HepG2 (cell line): ENCODE measurements at regions not wholly inside any gene's neighbourhood (a gene's known extent, or its start where the extent isn't known, plus 50 kb on each side); places are given as distances from the start of the nearest gene placed in this dataset.

Experiments
- ATAC-seq: fragments of 200-7000 bp; cut with Tn5 transposase; 3 replicates; pipeline ENCODE4 v1.9.1; 2020; ENCODE audit warnings: mild to moderate bottlenecking, moderate library complexity
- BruUV-seq: library from RNA; stranded (reverse); fragments of 400-500 nt; replicated peaks from 2 replicates; lab custom pipeline; 2021; lab: Mats Ljungman, UMichigan
- CTCF ChIA-PET: fragments of 300-600 bp; formaldehyde crosslinking; extraction: SDS; loops from one replicate; lab custom pipeline; 2021; ENCODE audit warnings: low total read pairs, inconsistent platforms, low intra/inter-chr PET ratio; lab: Yijun Ruan, JAX
- POLR2A ChIA-PET: fragments of 350-600 bp; sonication (Branson Sonifier 250); formaldehyde crosslinking; loops from one replicate; lab custom pipeline; 2020; ENCODE audit warnings: antibody characterized with exemption, inconsistent platforms; lab: Yijun Ruan, JAX
- DNase-seq: peaks from one replicate; pipeline ENCODE4 v3.0.0-alpha.2; 2015; ENCODE audit warnings: low spot score
- FAIRE-seq: peaks from 3 replicates; lab custom pipeline; 2011; peaks lifted over from hg19 to GRCh38; lab: Jason Lieb, UNC
- H2AFZ ChIP-seq: one replicate; pipeline ENCODE4 v1.6.1; 2011; ENCODE audit warnings: low read length, inconsistent platforms
- H3K27ac ChIP-seq: fragments of 300-600 bp; 3 replicates; pipeline ENCODE4 v1.8.0; 2011; ENCODE audit warnings: mixed run types, mild to moderate bottlenecking, mixed read lengths, low read length, inconsistent platforms; ENCODE audit not compliant: insufficient read depth; ENCODE audit errors: extremely low read length
- H3K27me3 ChIP-seq, 2 experiments: fragments of 200-600 bp in 1 of 2; 2 replicates in 1 of 2; 3 replicates in 1 of 2; pipeline versions ENCODE4 v1.6.0 to v1.8.0; 2011; ENCODE audit warnings: low read length in 2 of 2, mild to moderate bottlenecking in 2 of 2, moderate library complexity in 2 of 2, inconsistent platforms in 1 of 2; ENCODE audit not compliant: insufficient read depth in 2 of 2, control insufficient read depth in 1 of 2
- H3K36me3 ChIP-seq, 2 experiments: fragments of 200-600 bp in 1 of 2; replicated peaks in 1 of 2; 2 replicates in 1 of 2; 3 replicates in 1 of 2; pipeline versions ENCODE4 v1.5.1 to v1.8.0; 2011; ENCODE audit warnings: low read length in 2 of 2, inconsistent platforms in 1 of 2; ENCODE audit not compliant: insufficient read depth in 2 of 2, control insufficient read depth in 1 of 2
- H3K4me1 ChIP-seq: 2 replicates; pipeline ENCODE4 v1.5.1; 2012; ENCODE audit warnings: low read length, inconsistent platforms; ENCODE audit not compliant: insufficient read depth
- H3K4me2 ChIP-seq: 2 replicates; pipeline ENCODE4 v1.6.0; 2011; ENCODE audit warnings: low read depth, low read length, inconsistent platforms
- H3K4me3 ChIP-seq, 3 experiments: fragments of 200-600 bp in 1 of 3; sonication (generic), shearing (Covaris generic) in 1 of 3; replicated peaks in 1 of 3; 2 replicates each; pipeline ENCODE4 v1.5.1; 2011 to 2016; ENCODE audit warnings: low read length in 3 of 3, inconsistent platforms in 2 of 3, low read depth in 2 of 3, mild to moderate bottlenecking in 2 of 3, control low read depth in 1 of 3, mixed read lengths in 1 of 3; ENCODE audit not compliant: insufficient read depth in 1 of 3
- H3K79me2 ChIP-seq: one replicate; pipeline ENCODE4 v1.6.1; 2011; ENCODE audit warnings: low read length, inconsistent platforms; ENCODE audit not compliant: insufficient read depth
- H3K9ac ChIP-seq: 2 replicates; pipeline ENCODE4 v1.6.0; 2011; ENCODE audit warnings: mild to moderate bottlenecking, low read depth, low read length, inconsistent platforms; ENCODE audit not compliant: insufficient read depth
- H3K9me3 ChIP-seq: 2 replicates; pipeline ENCODE4 v1.5.1; 2012; ENCODE audit warnings: mild to moderate bottlenecking, low read length
- H4K20me1 ChIP-seq: 2 replicates; pipeline ENCODE4 v1.6.0; 2011; ENCODE audit warnings: inconsistent platforms, mild to moderate bottlenecking, low read length, moderate library complexity; ENCODE audit not compliant: insufficient read depth
- CENPBD1 ChIP-seq: sonication (generic); formaldehyde crosslinking; IDR thresholded peaks from 2 replicates; pipeline ENCODE4 v1.8.0; 2022; ENCODE audit warnings: missing genetic modification reagents, low read depth, mild to moderate bottlenecking, borderline replicate concordance
- PITX1 ChIP-seq: sonication (generic); formaldehyde crosslinking; IDR thresholded peaks from 2 replicates; pipeline ENCODE4 v1.5.1; 2020; ENCODE audit warnings: mild to moderate bottlenecking, missing genetic modification reagents
- RFX1 ChIP-seq: fragments of 450-650 bp; IDR thresholded peaks from 2 replicates; pipeline ENCODE4 v1.6.1; 2017
- ZNF362 ChIP-seq: sonication (generic); formaldehyde crosslinking; IDR thresholded peaks from 2 replicates; pipeline ENCODE4 v1.4.0; 2020; ENCODE audit warnings: missing genetic modification reagents, mild to moderate bottlenecking, borderline replicate concordance
- ZNF672 ChIP-seq: sonication (generic); formaldehyde crosslinking; IDR thresholded peaks from 2 replicates; pipeline ENCODE4 v1.8.1; 2022; ENCODE audit warnings: missing genetic modification reagents
- ZNF703 ChIP-seq: sonication (generic); formaldehyde crosslinking; IDR thresholded peaks from 2 replicates; pipeline ENCODE4 v1.5.1; 2020; ENCODE audit warnings: missing genetic modification reagents, mild to moderate bottlenecking, moderate library complexity, borderline replicate concordance
- ZNF772 ChIP-seq: sonication (generic); formaldehyde crosslinking; IDR thresholded peaks from 2 replicates; pipeline ENCODE4 v1.5.0; 2020; ENCODE audit warnings: mild to moderate bottlenecking, missing genetic modification reagents
- WGBS: methylation state at CpG from one replicate; pipeline ENCODE4 v1.1.6; 2017; ENCODE audit warnings: low lambda C conversion rate; 5-methylcytosine and 5-hydroxymethylcytosine counted together
- in situ Hi-C: cut with HindIII; loops from 2 replicates; pipeline ENCODE4 v1.10.0; 2017; ENCODE audit warnings: low pct_unique_long_range_greater_than_20kb; ENCODE audit not compliant: extremely low pct_ligation_motif_present
- intact Hi-C: fragments of 100-400 bp; cut with micrococcal nuclease; formaldehyde crosslinking; loops from one replicate; pipeline ENCODE4 v1.10.0; 2022; ENCODE audit not compliant: unreplicated experiment
- TF ChIP-seq, protein P1 (sequence below): IDR thresholded peaks from 2 replicates; pipeline ENCODE4 v1.6.1; 2016; ENCODE audit warnings: mild to moderate bottlenecking
- TF ChIP-seq, protein P2 (sequence below): sonication (generic); formaldehyde crosslinking; IDR thresholded peaks from 2 replicates; pipeline ENCODE4 v1.4.0; 2020; ENCODE audit warnings: missing genetic modification reagents, borderline replicate concordance

GRCh38 chr5:2320611-2321010 is 430.9 kb downstream of the IRX2 start (continued):
- no peak for TF ChIP-seq CENPBD1
- TF ChIP-seq ZNF703, result no peak
- TF ChIP-seq PITX1 (CRISPR knock-in tag), result no peak

- in situ Hi-C loops (no loop called here), intact Hi-C loops (no loop called here)
- Histone ChIP-seq H3K9me3 (no peaks in the 10 kb centered on the region), H3K4me1 (no peaks in the 10 kb centered on the region), H3K27ac (no peak overlapping the region), H3K9ac (no peak overlapping the region), H3K27me3 (peaks cover 0 to 8% of the 10 kb centered on the region in 2 experiments; a peak in 3 of 5 replicates), H2AFZ (no peak overlapping the region), H3K36me3 (no peaks in the 10 kb centered on the region), H4K20me1 (no peaks in the 10 kb centered on the region), H3K79me2 (no peaks in the 10 kb centered on the region), H3K4me2 (no peak overlapping the region), H3K4me3 (no peak overlapping the region)
- no CpG with 5 or more reads among the region's 2 CpGs for WGBS
- ATAC-seq (no peak), FAIRE-seq (no peak), DNase-seq (no peak)
- no peak for TF ChIP-seq ZNF672 (CRISPR knock-in tag)
- TF ChIP-seq, protein P1, sequence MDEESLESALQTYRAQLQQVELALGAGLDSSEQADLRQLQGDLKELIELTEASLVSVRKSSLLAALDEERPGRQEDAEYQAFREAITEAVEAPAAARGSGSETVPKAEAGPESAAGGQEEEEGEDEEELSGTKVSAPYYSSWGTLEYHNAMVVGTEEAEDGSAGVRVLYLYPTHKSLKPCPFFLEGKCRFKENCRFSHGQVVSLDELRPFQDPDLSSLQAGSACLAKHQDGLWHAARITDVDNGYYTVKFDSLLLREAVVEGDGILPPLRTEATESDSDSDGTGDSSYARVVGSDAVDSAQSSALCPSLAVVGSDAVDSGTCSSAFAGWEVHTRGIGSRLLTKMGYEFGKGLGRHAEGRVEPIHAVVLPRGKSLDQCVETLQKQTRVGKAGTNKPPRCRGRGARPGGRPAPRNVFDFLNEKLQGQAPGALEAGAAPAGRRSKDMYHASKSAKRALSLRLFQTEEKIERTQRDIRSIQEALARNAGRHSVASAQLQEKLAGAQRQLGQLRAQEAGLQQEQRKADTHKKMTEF (CRISPR knock-in tag), result no peak
- POLR2A ChIA-PET, result no interaction called here
- no TSS peak for BruUV-seq
- CTCF ChIA-PET, result no interaction called here
Measured at GRCh38 chr5:2317540-2317939, 433.9 kb downstream of the IRX2 start.

DNA sequence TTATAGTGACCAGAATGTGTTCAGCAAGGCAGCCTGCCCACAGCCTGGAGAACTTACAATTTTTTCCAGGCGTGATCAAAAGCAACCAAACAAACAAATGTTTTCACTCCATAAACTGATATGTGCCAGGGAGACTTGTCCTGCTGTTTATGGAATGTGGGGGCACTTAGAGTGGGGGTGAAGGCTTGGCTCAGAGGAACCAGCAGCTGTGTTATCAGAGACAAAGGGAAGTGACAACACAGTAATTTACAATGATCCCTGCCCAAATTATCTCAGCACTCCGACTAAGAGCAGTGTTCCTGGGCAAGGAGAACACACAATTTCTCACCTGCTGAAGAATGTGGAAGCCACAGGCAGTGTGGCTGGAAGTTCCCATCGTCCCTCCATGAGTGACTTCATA is 429.1 kb upstream of the IRX4 start:
- DNase-seq (no peak), FAIRE-seq (no peak), ATAC-seq (no peak)
- H3K27me3 ChIP-seq, result peaks cover 0 to under 1% of the 10 kb centered on the region in 2 experiments; a peak in 1 of 5 replicates
- ChIA-PET POLR2A (no interaction called here), CTCF (no interaction called here)
- H3K4me3 ChIP-seq, result no peak overlapping the region
- no peak overlapping the region for H3K27ac ChIP-seq
- no TSS peak for BruUV-seq
- no peaks in the 10 kb centered on the region for H3K79me2 ChIP-seq
- H3K9ac ChIP-seq, result no peak overlapping the region
- no peaks in the 10 kb centered on the region for H3K4me1 ChIP-seq
- TF ChIP-seq, protein P2, sequence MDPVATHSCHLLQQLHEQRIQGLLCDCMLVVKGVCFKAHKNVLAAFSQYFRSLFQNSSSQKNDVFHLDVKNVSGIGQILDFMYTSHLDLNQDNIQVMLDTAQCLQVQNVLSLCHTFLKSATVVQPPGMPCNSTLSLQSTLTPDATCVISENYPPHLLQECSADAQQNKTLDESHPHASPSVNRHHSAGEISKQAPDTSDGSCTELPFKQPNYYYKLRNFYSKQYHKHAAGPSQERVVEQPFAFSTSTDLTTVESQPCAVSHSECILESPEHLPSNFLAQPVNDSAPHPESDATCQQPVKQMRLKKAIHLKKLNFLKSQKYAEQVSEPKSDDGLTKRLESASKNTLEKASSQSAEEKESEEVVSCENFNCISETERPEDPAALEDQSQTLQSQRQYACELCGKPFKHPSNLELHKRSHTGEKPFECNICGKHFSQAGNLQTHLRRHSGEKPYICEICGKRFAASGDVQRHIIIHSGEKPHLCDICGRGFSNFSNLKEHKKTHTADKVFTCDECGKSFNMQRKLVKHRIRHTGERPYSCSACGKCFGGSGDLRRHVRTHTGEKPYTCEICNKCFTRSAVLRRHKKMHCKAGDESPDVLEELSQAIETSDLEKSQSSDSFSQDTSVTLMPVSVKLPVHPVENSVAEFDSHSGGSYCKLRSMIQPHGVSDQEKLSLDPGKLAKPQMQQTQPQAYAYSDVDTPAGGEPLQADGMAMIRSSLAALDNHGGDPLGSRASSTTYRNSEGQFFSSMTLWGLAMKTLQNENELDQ (CRISPR knock-in tag), result no peak
- TF ChIP-seq ZNF362 (CRISPR knock-in tag) (no peak), RFX1 (no peak), ZNF772 (no peak)
- H2AFZ ChIP-seq, result no peak overlapping the region
- no peaks in the 10 kb centered on the region for H3K36me3 ChIP-seq
- H3K4me2 ChIP-seq, result no peak overlapping the region
- H3K9me3 ChIP-seq, result no peaks in the 10 kb centered on the region
- 0% methylated on average over 2 of the region's 3 CpGs for WGBS
- in situ Hi-C loops, result no loop called here
- intact Hi-C loops, result no loop called here
- H4K20me1 ChIP-seq, result no peaks in the 10 kb centered on the region
